ENCODE measurements at regions not wholly inside any gene's neighbourhood (a gene's known extent, or its start where the extent isn't known, plus 50 kb on each side); places are given as distances from the start of the nearest gene placed in this dataset.

- Histone ChIP-seq H3K27ac (ENCODE audit: insufficient read depth, low read depth, low read length, poor library complexity, severe bottlenecking) (no peak overlapping the region), H3K4me1 (ENCODE audit: control insufficient read depth, insufficient read depth, low read length) (peaks cover 23% of the 10 kb centered on the region)
- 90 to 95% methylated on average over 3 of the region's 3 CpGs for WGBS, 2 experiments
Measured at GRCh38 chr1:232579958-232580941, 49.7 kb downstream of the SIPA1L2 start.

GRCh38 chr1:232579466-232579865 is 50.5 kb downstream of the SIPA1L2 start:
- H3K4me1 ChIP-seq (ENCODE audit: control insufficient read depth, insufficient read depth, low read length): peaks cover 22% of the 10 kb centered on the region
- no peaks in the 10 kb centered on the region for H3K9me3 ChIP-seq (ENCODE audit: control insufficient read depth, low read length)
- no peaks in the 10 kb centered on the region for H3K36me3 ChIP-seq (ENCODE audit: control insufficient read depth, insufficient read depth, low read length)
- H3K27me3 ChIP-seq (ENCODE audit: control insufficient read depth, insufficient read depth, low read length, poor library complexity, severe bottlenecking): no peaks in the 10 kb centered on the region
- WGBS, 2 experiments: 100% methylated on average over 1 of the region's 1 CpG; no CpG with 5 or more reads in 1 of the 2 experiments
- H3K27ac ChIP-seq (ENCODE audit: insufficient read depth, low read depth, low read length, poor library complexity, severe bottlenecking): no peak overlapping the region
- no peak overlapping the region for H3K4me3 ChIP-seq (ENCODE audit: insufficient read depth, low read depth, low read length)

More at GRCh38 chr1:232579958-232580941, 49.7 kb downstream of the SIPA1L2 start:
- no peaks in the 10 kb centered on the region for H3K36me3 ChIP-seq (ENCODE audit: control insufficient read depth, insufficient read depth, low read length)
- H3K4me3 ChIP-seq (ENCODE audit: insufficient read depth, low read depth, low read length): no peak overlapping the region
- H3K27me3 ChIP-seq (ENCODE audit: control insufficient read depth, insufficient read depth, low read length, poor library complexity, severe bottlenecking): no peaks in the 10 kb centered on the region
- no peaks in the 10 kb centered on the region for H3K9me3 ChIP-seq (ENCODE audit: control insufficient read depth, low read length)

DNA sequence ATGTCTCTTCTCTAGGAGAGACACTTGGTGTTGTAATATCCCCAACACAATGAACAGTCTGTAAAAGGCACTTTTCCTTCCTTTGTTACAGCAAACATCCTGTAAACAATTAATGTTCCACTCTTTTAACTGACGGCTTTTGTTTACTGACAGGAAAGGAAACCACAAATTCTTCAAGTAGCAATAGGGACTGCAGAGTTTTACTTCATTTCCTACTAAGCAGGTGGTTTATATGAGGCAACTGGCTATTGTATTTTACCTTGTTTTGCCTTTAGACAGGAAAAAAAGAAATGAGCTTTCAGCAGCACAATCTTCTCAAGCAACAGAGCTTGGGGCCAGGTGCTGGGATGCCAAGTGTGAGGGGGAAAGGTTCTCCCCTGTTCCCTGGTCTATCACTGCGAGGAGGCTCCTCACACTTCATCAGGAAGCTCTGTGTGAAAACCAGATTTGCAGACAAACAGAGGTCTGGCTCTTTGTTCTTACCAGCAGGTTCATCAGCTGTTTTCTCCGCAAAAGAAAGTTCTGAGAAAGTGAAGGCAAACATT is 51.2 kb downstream of the SIPA1L2 start:
- no peaks in the 10 kb centered on the region for H3K27me3 ChIP-seq (ENCODE audit: control insufficient read depth, insufficient read depth, low read length, poor library complexity, severe bottlenecking)
- no peak overlapping the region for H3K4me3 ChIP-seq (ENCODE audit: insufficient read depth, low read depth, low read length)
- 19 to 24% methylated on average over 3 of the region's 3 CpGs for WGBS, 2 experiments
- no peaks in the 10 kb centered on the region for H3K9me3 ChIP-seq (ENCODE audit: control insufficient read depth, low read length)
- peak overlapping the region; percentile 51 for H3K27ac ChIP-seq (ENCODE audit: insufficient read depth, low read depth, low read length, poor library complexity, severe bottlenecking)
- no peaks in the 10 kb centered on the region for H3K36me3 ChIP-seq (ENCODE audit: control insufficient read depth, insufficient read depth, low read length)
- H3K4me1 ChIP-seq (ENCODE audit: control insufficient read depth, insufficient read depth, low read length): peaks cover 22% of the 10 kb centered on the region

DNA sequence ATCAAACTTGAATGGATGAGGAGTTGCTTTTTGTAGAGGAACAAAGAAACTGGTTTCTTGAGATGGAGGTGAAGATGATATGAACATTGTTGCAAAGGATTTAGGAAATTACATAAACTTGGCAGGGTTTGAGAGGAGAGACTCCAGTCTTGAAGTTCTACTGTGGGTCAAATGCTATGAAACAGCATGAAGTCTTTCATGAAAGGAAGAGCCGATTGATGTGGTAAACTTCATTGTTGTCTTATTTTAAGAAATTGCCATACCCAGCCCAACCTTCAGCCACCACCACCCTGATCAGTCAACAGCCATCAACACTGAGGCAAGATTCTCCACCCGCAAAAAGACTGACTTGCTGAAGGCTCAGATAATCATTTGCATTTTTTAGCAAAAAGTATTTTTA is 52.2 kb downstream of the SIPA1L2 start:
- Histone ChIP-seq H3K9me3 (ENCODE audit: control insufficient read depth, low read length) (no peaks in the 10 kb centered on the region), H3K27me3 (ENCODE audit: control insufficient read depth, insufficient read depth, low read length, poor library complexity, severe bottlenecking) (no peaks in the 10 kb centered on the region), H3K27ac (ENCODE audit: insufficient read depth, low read depth, low read length, poor library complexity, severe bottlenecking) (no peak overlapping the region), H3K36me3 (ENCODE audit: control insufficient read depth, insufficient read depth, low read length) (no peaks in the 10 kb centered on the region), H3K4me3 (ENCODE audit: insufficient read depth, low read depth, low read length) (no peak overlapping the region), H3K4me1 (ENCODE audit: control insufficient read depth, insufficient read depth, low read length) (peaks cover 22% of the 10 kb centered on the region)
- WGBS, 2 experiments: 58 to 64% methylated on average over 2 of the region's 2 CpGs

DNA sequence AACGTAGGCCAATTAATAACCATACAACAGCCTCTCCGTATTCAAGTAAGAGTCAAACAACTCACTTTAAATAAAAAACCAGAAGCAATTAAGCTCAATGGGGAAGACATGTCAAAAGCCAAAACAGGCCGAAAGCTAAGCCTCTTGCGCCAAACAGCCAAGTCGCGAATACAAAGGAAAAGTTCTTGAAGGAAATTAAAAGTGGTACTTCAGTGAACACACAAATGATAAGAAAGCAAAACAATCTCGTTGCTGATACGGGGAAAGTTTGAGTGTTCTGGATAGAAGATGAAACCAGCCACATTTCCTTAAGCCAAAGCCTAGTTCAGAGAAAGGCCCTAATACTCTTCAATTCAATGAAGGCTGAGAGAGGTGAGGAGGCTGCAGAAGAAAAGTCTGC is 53.4 kb downstream of the SIPA1L2 start:
- peaks cover 27% of the 10 kb centered on the region for H3K4me1 ChIP-seq (ENCODE audit: control insufficient read depth, insufficient read depth, low read length)

GRCh38 chr1:232575763-232576040 is 54.2 kb downstream of the SIPA1L2 start:
- Histone ChIP-seq H3K36me3 (ENCODE audit: control insufficient read depth, insufficient read depth, low read length) (no peaks in the 10 kb centered on the region), H3K4me1 (ENCODE audit: control insufficient read depth, insufficient read depth, low read length) (peaks cover 27% of the 10 kb centered on the region), H3K27me3 (ENCODE audit: control insufficient read depth, insufficient read depth, low read length, poor library complexity, severe bottlenecking) (no peaks in the 10 kb centered on the region), H3K4me3 (ENCODE audit: insufficient read depth, low read depth, low read length) (no peak overlapping the region), H3K27ac (ENCODE audit: insufficient read depth, low read depth, low read length, poor library complexity, severe bottlenecking) (no peak overlapping the region), H3K9me3 (ENCODE audit: control insufficient read depth, low read length) (no peaks in the 10 kb centered on the region)
- WGBS, 2 experiments: 72 to 78% methylated on average over 4 to 5 of the region's 5 CpGs

More for the DNA sequence above, 53.4 kb downstream of the SIPA1L2 start:
- 79 to 83% methylated on average over 8 of the region's 8 CpGs for WGBS, 2 experiments
- Histone ChIP-seq H3K36me3 (ENCODE audit: control insufficient read depth, insufficient read depth, low read length) (no peaks in the 10 kb centered on the region), H3K9me3 (ENCODE audit: control insufficient read depth, low read length) (no peaks in the 10 kb centered on the region), H3K27me3 (ENCODE audit: control insufficient read depth, insufficient read depth, low read length, poor library complexity, severe bottlenecking) (no peaks in the 10 kb centered on the region), H3K27ac (ENCODE audit: insufficient read depth, low read depth, low read length, poor library complexity, severe bottlenecking) (no peak overlapping the region), H3K4me3 (ENCODE audit: insufficient read depth, low read depth, low read length) (no peak overlapping the region)

DNA sequence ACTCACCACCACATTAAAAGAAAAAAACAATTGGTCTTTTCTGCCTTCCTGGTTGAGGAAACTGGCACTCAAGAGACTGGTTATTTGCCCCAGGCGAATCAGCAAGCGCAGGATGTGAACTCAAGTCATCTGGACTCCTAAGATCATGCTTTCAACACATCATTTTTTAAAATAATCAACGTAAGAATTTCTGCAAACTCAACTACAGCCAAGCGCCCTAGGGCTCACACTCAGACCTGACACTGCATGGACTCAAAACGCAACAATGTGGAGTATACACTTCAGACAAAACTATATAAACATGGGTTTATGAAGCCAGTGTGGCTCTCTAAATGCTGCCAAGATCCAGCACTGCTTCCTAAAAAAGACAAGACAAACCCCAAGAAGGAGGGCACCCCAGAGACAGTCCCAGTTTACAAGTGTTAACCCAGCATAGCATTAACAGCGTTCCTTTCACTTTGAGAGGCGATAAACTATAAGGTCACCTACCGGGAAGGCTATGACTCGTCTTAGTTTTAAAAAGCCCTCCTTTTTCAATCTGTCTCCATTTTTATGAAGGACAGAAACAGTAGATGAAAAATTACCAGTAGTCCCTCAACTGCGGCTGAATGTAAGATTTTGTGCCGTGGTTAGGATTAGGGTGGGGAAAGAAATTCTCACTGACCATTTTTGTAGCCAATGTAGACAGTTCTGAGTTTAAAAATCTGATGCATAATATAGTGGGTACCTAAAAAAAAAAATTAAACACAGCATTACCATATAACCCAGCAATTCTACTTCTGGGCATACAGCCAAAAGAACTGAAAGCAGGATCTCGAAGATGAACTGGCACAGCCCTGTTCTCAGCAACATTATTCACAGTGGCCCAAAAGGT is 54.8 kb downstream of the SIPA1L2 start:
- H3K27ac ChIP-seq (ENCODE audit: insufficient read depth, low read depth, low read length, poor library complexity, severe bottlenecking): no peak overlapping the region
- H3K4me1 ChIP-seq (ENCODE audit: control insufficient read depth, insufficient read depth, low read length): peaks cover 27% of the 10 kb centered on the region
- H3K36me3 ChIP-seq (ENCODE audit: control insufficient read depth, insufficient read depth, low read length): no peaks in the 10 kb centered on the region
- no peak overlapping the region for H3K4me3 ChIP-seq (ENCODE audit: insufficient read depth, low read depth, low read length)
- no peaks in the 10 kb centered on the region for H3K9me3 ChIP-seq (ENCODE audit: control insufficient read depth, low read length)
- WGBS, 2 experiments: 91% methylated on average over 12 of the region's 12 CpGs
- H3K27me3 ChIP-seq (ENCODE audit: control insufficient read depth, insufficient read depth, low read length, poor library complexity, severe bottlenecking): no peaks in the 10 kb centered on the region

DNA sequence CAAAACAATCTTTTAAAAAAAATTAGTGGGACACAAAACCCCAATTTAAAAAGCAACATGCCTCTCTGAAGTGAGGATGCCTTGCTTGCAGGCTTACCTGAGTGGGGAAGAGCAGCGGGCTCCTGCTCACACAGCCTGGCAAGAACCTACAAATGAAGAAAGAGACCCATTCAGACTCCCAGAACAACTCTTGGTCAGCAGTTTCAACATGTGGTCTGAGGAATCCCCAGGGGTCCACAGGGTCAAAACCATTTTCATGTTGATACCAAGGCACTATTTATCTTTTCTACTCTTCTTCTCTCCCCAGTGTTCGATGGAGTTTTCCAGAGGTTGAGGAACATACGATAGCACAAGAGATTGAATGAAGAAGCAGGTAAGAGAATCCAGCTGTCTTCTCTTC is 55.9 kb downstream of the SIPA1L2 start:
- Histone ChIP-seq H3K36me3 (ENCODE audit: control insufficient read depth, insufficient read depth, low read length) (no peaks in the 10 kb centered on the region), H3K27ac (ENCODE audit: insufficient read depth, low read depth, low read length, poor library complexity, severe bottlenecking) (no peak overlapping the region), H3K4me3 (ENCODE audit: insufficient read depth, low read depth, low read length) (no peak overlapping the region), H3K9me3 (ENCODE audit: control insufficient read depth, low read length) (no peaks in the 10 kb centered on the region), H3K27me3 (ENCODE audit: control insufficient read depth, insufficient read depth, low read length, poor library complexity, severe bottlenecking) (no peaks in the 10 kb centered on the region), H3K4me1 (ENCODE audit: control insufficient read depth, insufficient read depth, low read length) (peaks cover 20% of the 10 kb centered on the region)
- 83 to 90% methylated on average over 2 to 3 of the region's 3 CpGs for WGBS, 2 experiments

GRCh38 chr1:232571523-232571922 is 58.4 kb downstream of the SIPA1L2 start:
- 83 to 90% methylated on average over 5 of the region's 5 CpGs for WGBS, 2 experiments
- H3K27ac ChIP-seq (ENCODE audit: insufficient read depth, low read depth, low read length, poor library complexity, severe bottlenecking): no peak overlapping the region
- no peaks in the 10 kb centered on the region for H3K27me3 ChIP-seq (ENCODE audit: control insufficient read depth, insufficient read depth, low read length, poor library complexity, severe bottlenecking)
- H3K9me3 ChIP-seq (ENCODE audit: control insufficient read depth, low read length): no peaks in the 10 kb centered on the region
- H3K4me3 ChIP-seq (ENCODE audit: insufficient read depth, low read depth, low read length): no peak overlapping the region
- peaks cover 8% of the 10 kb centered on the region for H3K4me1 ChIP-seq (ENCODE audit: control insufficient read depth, insufficient read depth, low read length)
- no peaks in the 10 kb centered on the region for H3K36me3 ChIP-seq (ENCODE audit: control insufficient read depth, insufficient read depth, low read length)

DNA sequence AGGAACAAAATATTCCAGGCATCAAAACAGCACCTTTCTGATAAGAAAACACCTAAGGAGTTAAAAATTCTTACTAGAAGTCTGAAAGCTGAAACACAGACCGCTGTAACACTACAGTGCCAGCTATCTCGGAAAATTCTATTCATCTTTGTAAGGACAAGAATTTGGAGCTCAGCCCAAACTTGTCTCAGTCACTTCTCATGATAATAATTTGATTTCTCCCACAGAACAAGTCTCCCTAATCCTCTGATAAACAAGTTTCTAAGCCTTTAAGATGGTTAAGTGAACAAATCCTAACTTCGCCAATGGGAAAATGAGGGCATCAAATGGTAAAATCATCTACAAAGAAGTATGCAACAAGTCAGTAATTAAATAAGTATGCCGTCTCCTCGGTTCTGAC is 59.9 kb downstream of the SIPA1L2 start:
- no peak overlapping the region for H3K4me3 ChIP-seq (ENCODE audit: insufficient read depth, low read depth, low read length)
- H3K9me3 ChIP-seq (ENCODE audit: control insufficient read depth, low read length): no peaks in the 10 kb centered on the region
- H3K27ac ChIP-seq (ENCODE audit: insufficient read depth, low read depth, low read length, poor library complexity, severe bottlenecking): no peak overlapping the region
- H3K4me1 ChIP-seq (ENCODE audit: control insufficient read depth, insufficient read depth, low read length): peaks cover 12% of the 10 kb centered on the region
- 96 to 98% methylated on average over 3 to 5 of the region's 5 CpGs for WGBS, 2 experiments
- no peaks in the 10 kb centered on the region for H3K36me3 ChIP-seq (ENCODE audit: control insufficient read depth, insufficient read depth, low read length)
- H3K27me3 ChIP-seq (ENCODE audit: control insufficient read depth, insufficient read depth, low read length, poor library complexity, severe bottlenecking): no peaks in the 10 kb centered on the region
